GM12878 (cell line): ENCODE measurements at regions not wholly inside any gene's neighbourhood (a gene's known extent, or its start where the extent isn't known, plus 50 kb on each side); places are given as distances from the start of the nearest gene placed in this dataset.

ENCODE experiments used
- KDM1A ChIP-seq: fragments of 200-600 bp; sonication (generic); IDR thresholded peaks from 2 replicates; pipeline ENCODE4 v1.6.1; 2016; ENCODE audit warnings: borderline replicate concordance
- POU2F2 ChIP-seq: IDR thresholded peaks from 3 replicates; pipeline ENCODE4 v1.6.1; 2011; ENCODE audit warnings: low read depth, mild to moderate bottlenecking, low read length, borderline replicate concordance
- RAD51 ChIP-seq: fragments of 450-650 bp; IDR thresholded peaks from 2 replicates; pipeline ENCODE4 v1.6.1; 2016; ENCODE audit warnings: moderate library complexity, mild to moderate bottlenecking, inconsistent platforms
- SIN3A ChIP-seq: IDR thresholded peaks from 2 replicates; pipeline ENCODE4 v1.6.1; 2012; ENCODE audit warnings: low read depth, low read length, improper control_type of control experiment
- TF ChIP-seq, protein P1 (sequence below): IDR thresholded peaks from 2 replicates; pipeline ENCODE4 v1.6.1; 2012; ENCODE audit warnings: mild to moderate bottlenecking, low read depth, low read length
- TF ChIP-seq, protein P2 (sequence below), 3 experiments: IDR thresholded peaks in 2 of 3; conservative IDR thresholded peaks in 1 of 3; 2 replicates each; pipeline ENCODE4 v1.5.1; 2011; ENCODE audit warnings: low read depth in 3 of 3, low read length in 3 of 3, mild to moderate bottlenecking in 3 of 3, control low read depth in 2 of 3, moderate library complexity in 2 of 3, inconsistent platforms in 1 of 3, mixed read lengths in 1 of 3; ENCODE audit not compliant: control insufficient read depth in 2 of 3, insufficient read depth in 1 of 3; ENCODE audit errors: extremely low read depth in 1 of 3
- TF ChIP-seq, protein P3 (sequence below): IDR thresholded peaks from 2 replicates; pipeline ENCODE4 v1.6.1; 2012; ENCODE audit warnings: low read depth, low read length, improper control_type of control experiment

DNA sequence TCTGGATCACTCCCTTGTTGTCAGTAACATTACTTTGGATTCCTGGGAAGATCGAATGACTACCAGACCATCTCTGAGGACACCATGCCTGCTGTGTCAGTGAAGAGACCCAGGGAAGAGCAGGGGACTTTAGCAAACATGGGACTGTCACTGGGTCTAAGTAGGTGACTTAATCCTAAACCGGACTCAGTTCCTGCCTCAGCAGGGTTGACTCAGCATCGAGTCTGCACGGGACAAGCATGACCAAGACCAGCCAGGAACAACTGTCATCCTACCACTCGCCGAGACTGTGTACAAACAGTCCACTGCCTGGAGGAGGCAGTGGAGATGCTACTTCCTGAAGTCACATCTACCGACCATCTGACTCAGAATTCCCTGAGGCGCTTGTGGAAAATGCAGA is 53.2 kb upstream of the RAB4A start:
- TF ChIP-seq, protein P1, sequence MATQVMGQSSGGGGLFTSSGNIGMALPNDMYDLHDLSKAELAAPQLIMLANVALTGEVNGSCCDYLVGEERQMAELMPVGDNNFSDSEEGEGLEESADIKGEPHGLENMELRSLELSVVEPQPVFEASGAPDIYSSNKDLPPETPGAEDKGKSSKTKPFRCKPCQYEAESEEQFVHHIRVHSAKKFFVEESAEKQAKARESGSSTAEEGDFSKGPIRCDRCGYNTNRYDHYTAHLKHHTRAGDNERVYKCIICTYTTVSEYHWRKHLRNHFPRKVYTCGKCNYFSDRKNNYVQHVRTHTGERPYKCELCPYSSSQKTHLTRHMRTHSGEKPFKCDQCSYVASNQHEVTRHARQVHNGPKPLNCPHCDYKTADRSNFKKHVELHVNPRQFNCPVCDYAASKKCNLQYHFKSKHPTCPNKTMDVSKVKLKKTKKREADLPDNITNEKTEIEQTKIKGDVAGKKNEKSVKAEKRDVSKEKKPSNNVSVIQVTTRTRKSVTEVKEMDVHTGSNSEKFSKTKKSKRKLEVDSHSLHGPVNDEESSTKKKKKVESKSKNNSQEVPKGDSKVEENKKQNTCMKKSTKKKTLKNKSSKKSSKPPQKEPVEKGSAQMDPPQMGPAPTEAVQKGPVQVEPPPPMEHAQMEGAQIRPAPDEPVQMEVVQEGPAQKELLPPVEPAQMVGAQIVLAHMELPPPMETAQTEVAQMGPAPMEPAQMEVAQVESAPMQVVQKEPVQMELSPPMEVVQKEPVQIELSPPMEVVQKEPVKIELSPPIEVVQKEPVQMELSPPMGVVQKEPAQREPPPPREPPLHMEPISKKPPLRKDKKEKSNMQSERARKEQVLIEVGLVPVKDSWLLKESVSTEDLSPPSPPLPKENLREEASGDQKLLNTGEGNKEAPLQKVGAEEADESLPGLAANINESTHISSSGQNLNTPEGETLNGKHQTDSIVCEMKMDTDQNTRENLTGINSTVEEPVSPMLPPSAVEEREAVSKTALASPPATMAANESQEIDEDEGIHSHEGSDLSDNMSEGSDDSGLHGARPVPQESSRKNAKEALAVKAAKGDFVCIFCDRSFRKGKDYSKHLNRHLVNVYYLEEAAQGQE = no peak
- TF ChIP-seq RAD51 (no peak), SIN3A (no peak), POU2F2 (no peak), KDM1A (no peak)
- TF ChIP-seq, protein P2, sequence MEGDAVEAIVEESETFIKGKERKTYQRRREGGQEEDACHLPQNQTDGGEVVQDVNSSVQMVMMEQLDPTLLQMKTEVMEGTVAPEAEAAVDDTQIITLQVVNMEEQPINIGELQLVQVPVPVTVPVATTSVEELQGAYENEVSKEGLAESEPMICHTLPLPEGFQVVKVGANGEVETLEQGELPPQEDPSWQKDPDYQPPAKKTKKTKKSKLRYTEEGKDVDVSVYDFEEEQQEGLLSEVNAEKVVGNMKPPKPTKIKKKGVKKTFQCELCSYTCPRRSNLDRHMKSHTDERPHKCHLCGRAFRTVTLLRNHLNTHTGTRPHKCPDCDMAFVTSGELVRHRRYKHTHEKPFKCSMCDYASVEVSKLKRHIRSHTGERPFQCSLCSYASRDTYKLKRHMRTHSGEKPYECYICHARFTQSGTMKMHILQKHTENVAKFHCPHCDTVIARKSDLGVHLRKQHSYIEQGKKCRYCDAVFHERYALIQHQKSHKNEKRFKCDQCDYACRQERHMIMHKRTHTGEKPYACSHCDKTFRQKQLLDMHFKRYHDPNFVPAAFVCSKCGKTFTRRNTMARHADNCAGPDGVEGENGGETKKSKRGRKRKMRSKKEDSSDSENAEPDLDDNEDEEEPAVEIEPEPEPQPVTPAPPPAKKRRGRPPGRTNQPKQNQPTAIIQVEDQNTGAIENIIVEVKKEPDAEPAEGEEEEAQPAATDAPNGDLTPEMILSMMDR (IDR thresholded peaks at IDR 0.05 in 2 of 3, conservative IDR thresholded peaks at IDR 0.05 in 1 of 3; ENCODE audit: control insufficient read depth in 2 of 3, extremely low read depth in 1 of 3, insufficient read depth in 1 of 3, low read depth in 3 of 3, low read length in 3 of 3) = no peak
- TF ChIP-seq, protein P3, sequence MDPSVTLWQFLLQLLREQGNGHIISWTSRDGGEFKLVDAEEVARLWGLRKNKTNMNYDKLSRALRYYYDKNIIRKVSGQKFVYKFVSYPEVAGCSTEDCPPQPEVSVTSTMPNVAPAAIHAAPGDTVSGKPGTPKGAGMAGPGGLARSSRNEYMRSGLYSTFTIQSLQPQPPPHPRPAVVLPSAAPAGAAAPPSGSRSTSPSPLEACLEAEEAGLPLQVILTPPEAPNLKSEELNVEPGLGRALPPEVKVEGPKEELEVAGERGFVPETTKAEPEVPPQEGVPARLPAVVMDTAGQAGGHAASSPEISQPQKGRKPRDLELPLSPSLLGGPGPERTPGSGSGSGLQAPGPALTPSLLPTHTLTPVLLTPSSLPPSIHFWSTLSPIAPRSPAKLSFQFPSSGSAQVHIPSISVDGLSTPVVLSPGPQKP = no peak
